Choroid plexus epithelial cell (primary cell): ENCODE measurements at regions not wholly inside any gene's neighbourhood (a gene's known extent, or its start where the extent isn't known, plus 50 kb on each side); places are given as distances from the start of the nearest gene placed in this dataset.

Source experiments
- DNase-seq: peaks from one replicate; pipeline ENCODE4 v3.0.0-alpha.2; 2010; ENCODE audit warnings: low read depth
- H3K4me3 ChIP-seq: 2 replicates; pipeline ENCODE4 v1.5.1; 2011; ENCODE audit warnings: low read depth, mild to moderate bottlenecking, control low read depth, low read length, moderate library complexity
- TF ChIP-seq, protein P1 (sequence below): conservative IDR thresholded peaks from 2 replicates; pipeline ENCODE4 v1.5.1; 2011; ENCODE audit warnings: low read depth, mild to moderate bottlenecking, control low read depth, inconsistent platforms, low read length, moderate library complexity

- TF ChIP-seq, protein P1, sequence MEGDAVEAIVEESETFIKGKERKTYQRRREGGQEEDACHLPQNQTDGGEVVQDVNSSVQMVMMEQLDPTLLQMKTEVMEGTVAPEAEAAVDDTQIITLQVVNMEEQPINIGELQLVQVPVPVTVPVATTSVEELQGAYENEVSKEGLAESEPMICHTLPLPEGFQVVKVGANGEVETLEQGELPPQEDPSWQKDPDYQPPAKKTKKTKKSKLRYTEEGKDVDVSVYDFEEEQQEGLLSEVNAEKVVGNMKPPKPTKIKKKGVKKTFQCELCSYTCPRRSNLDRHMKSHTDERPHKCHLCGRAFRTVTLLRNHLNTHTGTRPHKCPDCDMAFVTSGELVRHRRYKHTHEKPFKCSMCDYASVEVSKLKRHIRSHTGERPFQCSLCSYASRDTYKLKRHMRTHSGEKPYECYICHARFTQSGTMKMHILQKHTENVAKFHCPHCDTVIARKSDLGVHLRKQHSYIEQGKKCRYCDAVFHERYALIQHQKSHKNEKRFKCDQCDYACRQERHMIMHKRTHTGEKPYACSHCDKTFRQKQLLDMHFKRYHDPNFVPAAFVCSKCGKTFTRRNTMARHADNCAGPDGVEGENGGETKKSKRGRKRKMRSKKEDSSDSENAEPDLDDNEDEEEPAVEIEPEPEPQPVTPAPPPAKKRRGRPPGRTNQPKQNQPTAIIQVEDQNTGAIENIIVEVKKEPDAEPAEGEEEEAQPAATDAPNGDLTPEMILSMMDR, result no peak
- DNase-seq, result no peak
- no peak overlapping the region for H3K4me3 ChIP-seq
Observed at GRCh38 chr17:36884495-36885152, 52.7 kb upstream of the LHX1 start.

GRCh38 chr17:36885153-36885735 is 52.0 kb upstream of the LHX1 start:
- H3K4me3 ChIP-seq, result no peak overlapping the region
- TF ChIP-seq, protein P1, result no peak
- no peak for DNase-seq

GRCh38 chr17:36885771-36886377 is 51.4 kb upstream of the LHX1 start:
- H3K4me3 ChIP-seq, result no peak overlapping the region
- TF ChIP-seq, protein P1, result no peak
- DNase-seq, result no peak
